ENCODE measurements at regions not wholly inside any gene's neighbourhood (a gene's known extent, or its start where the extent isn't known, plus 50 kb on each side); places are given as distances from the start of the nearest gene placed in this dataset.

DNA sequence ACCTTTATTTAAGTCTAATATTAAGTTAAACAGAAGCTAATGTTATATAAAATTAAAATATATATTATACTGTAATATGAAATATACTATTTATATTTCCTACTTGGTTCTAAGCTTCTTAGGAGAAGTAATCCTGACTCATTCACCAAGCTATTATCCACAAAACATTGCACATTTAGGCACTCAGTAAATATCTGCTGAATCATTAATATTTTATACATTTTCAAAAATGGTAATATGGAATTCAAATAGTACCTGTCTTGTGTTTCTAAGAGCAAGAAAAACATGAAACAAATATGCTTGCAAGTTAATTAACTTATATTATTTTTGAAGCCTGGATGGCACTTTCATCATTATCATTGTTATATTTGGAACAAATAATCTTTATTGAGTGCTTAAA lies 153.0 kb upstream of the CNTN4 start:
- Mint-ChIP-seq H3K27me3 (ENCODE audit: low read depth) (no peaks in the 10 kb centered on the region), H3K4me3 (ENCODE audit: unreplicated experiment) (no peak overlapping the region), H3K4me1 (ENCODE audit: low read depth) (peaks cover 2% of the 10 kb centered on the region), H3K36me3 (ENCODE audit: low read depth) (no peaks in the 10 kb centered on the region), H3K27ac (ENCODE audit: unreplicated experiment) (no peak overlapping the region), H3K9me3 (ENCODE audit: low read depth) (peaks cover 2% of the 10 kb centered on the region)
- DNase-seq (ENCODE audit: low spot score), result no peak
- TF ChIP-seq, protein P1, sequence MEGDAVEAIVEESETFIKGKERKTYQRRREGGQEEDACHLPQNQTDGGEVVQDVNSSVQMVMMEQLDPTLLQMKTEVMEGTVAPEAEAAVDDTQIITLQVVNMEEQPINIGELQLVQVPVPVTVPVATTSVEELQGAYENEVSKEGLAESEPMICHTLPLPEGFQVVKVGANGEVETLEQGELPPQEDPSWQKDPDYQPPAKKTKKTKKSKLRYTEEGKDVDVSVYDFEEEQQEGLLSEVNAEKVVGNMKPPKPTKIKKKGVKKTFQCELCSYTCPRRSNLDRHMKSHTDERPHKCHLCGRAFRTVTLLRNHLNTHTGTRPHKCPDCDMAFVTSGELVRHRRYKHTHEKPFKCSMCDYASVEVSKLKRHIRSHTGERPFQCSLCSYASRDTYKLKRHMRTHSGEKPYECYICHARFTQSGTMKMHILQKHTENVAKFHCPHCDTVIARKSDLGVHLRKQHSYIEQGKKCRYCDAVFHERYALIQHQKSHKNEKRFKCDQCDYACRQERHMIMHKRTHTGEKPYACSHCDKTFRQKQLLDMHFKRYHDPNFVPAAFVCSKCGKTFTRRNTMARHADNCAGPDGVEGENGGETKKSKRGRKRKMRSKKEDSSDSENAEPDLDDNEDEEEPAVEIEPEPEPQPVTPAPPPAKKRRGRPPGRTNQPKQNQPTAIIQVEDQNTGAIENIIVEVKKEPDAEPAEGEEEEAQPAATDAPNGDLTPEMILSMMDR (IDR thresholded peaks at IDR 0.05), result no peak

DNA sequence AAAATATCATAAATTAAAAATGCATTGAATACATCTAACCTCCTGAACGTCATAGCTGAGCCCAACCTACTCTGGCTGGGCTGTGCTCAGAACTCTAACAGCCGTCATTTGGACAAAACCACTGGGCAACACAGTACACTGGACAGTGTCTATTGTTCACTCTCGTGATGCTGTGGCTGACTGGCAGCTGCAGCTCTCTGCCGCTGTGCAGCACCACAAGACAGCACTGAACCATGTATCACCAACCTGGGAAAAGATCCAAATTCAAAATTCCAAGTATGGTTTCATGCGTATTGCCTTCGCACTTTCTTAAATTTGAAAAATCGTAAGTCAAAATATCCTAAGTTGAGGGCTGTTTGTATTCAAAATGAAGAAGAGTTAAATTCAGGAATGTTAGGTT lies 145.1 kb upstream of the CNTN4 start:
- no peaks in the 10 kb centered on the region for H3K9me3 Mint-ChIP-seq (ENCODE audit: low read depth)
- H3K4me3 Mint-ChIP-seq (ENCODE audit: unreplicated experiment), result no peak overlapping the region
- DNase-seq (ENCODE audit: low spot score), result no peak
- H3K36me3 Mint-ChIP-seq (ENCODE audit: low read depth), result no peaks in the 10 kb centered on the region
- no peak overlapping the region for H3K27ac Mint-ChIP-seq (ENCODE audit: unreplicated experiment)
- TF ChIP-seq, protein P1 (IDR thresholded peaks at IDR 0.05), result no peak
- H3K27me3 Mint-ChIP-seq (ENCODE audit: low read depth), result no peaks in the 10 kb centered on the region
- H3K4me1 Mint-ChIP-seq (ENCODE audit: low read depth), result no peaks in the 10 kb centered on the region

DNA sequence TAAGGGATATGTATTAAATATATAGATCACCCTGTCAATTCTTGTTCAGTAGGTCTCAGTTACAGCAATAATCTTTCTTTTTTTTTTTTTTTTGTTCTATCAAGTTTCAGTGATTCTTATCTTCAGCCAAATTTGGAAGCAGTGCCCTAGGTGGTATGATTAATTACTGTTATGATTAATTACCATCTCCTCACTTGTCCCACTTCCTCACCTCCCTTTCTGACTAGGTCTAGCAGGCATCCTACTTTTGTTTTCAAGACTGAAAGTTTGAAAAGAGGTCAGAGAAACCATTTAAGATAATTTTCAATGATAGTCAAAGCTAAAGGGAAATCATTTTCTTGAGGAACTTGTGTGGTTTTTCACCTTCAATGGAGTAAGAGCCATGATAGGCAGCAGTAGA lies 144.0 kb upstream of the CNTN4 start:
- TF ChIP-seq, protein P1 (IDR thresholded peaks at IDR 0.05), result no peak
- H3K4me1 Mint-ChIP-seq (ENCODE audit: low read depth), result no peaks in the 10 kb centered on the region
- no peak overlapping the region for H3K4me3 Mint-ChIP-seq (ENCODE audit: unreplicated experiment)
- no peaks in the 10 kb centered on the region for H3K27me3 Mint-ChIP-seq (ENCODE audit: low read depth)
- no peaks in the 10 kb centered on the region for H3K36me3 Mint-ChIP-seq (ENCODE audit: low read depth)
- no peak for DNase-seq (ENCODE audit: low spot score)
- H3K27ac Mint-ChIP-seq (ENCODE audit: unreplicated experiment), result no peak overlapping the region
- peaks cover 10% of the 10 kb centered on the region for H3K9me3 Mint-ChIP-seq (ENCODE audit: low read depth)

DNA sequence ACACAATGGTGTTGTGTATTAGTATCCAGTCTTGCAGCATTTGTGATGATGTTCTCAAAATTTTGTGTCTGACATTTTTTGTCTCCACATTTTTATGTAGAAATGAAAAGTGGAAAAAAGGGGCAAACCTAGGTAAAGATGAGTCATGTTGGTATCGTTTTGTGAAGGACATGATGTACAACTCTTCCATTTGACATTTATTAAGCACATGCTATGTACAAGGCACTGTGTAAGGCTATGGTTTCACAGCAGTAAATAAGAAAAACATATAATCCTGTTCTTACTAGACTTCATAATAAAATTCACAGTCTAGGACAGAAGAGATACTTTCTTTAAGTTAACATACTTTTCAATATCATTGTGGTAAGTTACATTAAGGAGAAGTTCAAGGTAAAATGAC lies 143.5 kb upstream of the CNTN4 start:
- no peaks in the 10 kb centered on the region for H3K36me3 Mint-ChIP-seq (ENCODE audit: low read depth)
- no peak for DNase-seq (ENCODE audit: low spot score)
- peaks cover 10% of the 10 kb centered on the region for H3K9me3 Mint-ChIP-seq (ENCODE audit: low read depth)
- TF ChIP-seq, protein P1 (IDR thresholded peaks at IDR 0.05), result no peak
- no peak overlapping the region for H3K4me3 Mint-ChIP-seq (ENCODE audit: unreplicated experiment)
- no peaks in the 10 kb centered on the region for H3K27me3 Mint-ChIP-seq (ENCODE audit: low read depth)
- no peak overlapping the region for H3K27ac Mint-ChIP-seq (ENCODE audit: unreplicated experiment)
- H3K4me1 Mint-ChIP-seq (ENCODE audit: low read depth), result no peaks in the 10 kb centered on the region

DNA sequence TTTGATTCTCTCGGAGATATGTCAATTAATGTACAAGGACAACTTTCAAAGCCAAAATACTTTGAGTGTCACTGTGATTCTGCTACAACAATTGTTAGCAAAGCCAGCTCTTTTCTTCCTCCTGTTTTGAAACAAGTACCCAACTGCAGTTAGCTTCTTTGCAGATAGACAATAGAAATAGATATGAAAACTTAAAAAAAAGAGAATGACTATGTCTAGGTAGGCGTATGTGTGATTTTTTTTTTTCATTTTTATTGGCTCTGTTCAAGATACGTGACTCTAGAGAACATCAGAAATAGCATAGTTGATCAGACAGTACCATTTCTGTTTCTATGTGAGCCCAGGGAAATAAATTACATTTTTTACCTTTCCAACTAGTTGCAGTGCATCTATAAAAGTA lies 142.9 kb upstream of the CNTN4 start:
- no peaks in the 10 kb centered on the region for H3K4me1 Mint-ChIP-seq (ENCODE audit: low read depth)
- peaks cover 12% of the 10 kb centered on the region for H3K9me3 Mint-ChIP-seq (ENCODE audit: low read depth)
- no peak overlapping the region for H3K4me3 Mint-ChIP-seq (ENCODE audit: unreplicated experiment)
- TF ChIP-seq, protein P1 (IDR thresholded peaks at IDR 0.05), result no peak
- H3K27ac Mint-ChIP-seq (ENCODE audit: unreplicated experiment), result no peak overlapping the region
- H3K27me3 Mint-ChIP-seq (ENCODE audit: low read depth), result peaks cover 2% of the 10 kb centered on the region
- no peaks in the 10 kb centered on the region for H3K36me3 Mint-ChIP-seq (ENCODE audit: low read depth)
- DNase-seq (ENCODE audit: low spot score), result no peak
